ENCODE measurements at regions not wholly inside any gene's neighbourhood (a gene's known extent, or its start where the extent isn't known, plus 50 kb on each side); places are given as distances from the start of the nearest gene placed in this dataset.
A peak's percentile ranks its signal among the peaks of the same experiment; 100 is the strongest.

- no peak for TF ChIP-seq FOXA1 (IDR thresholded peaks at IDR 0.05; ENCODE audit: borderline replicate concordance)
- TF ChIP-seq ZNF311 (CRISPR knock-in tag; IDR thresholded peaks at IDR 0.05) = no peak
- no peak for TF ChIP-seq PREB (CRISPR knock-in tag; IDR thresholded peaks at IDR 0.05)
- no peak for TF ChIP-seq NBN (IDR thresholded peaks at IDR 0.05; ENCODE audit: low read depth)
- TF ChIP-seq CBFA2T2 (conservative IDR thresholded peaks at IDR 0.05) = no peak
- TF ChIP-seq TGIF2 (CRISPR knock-in tag; IDR thresholded peaks at IDR 0.05) = no peak
- no peak for TF ChIP-seq SMARCC2 (IDR thresholded peaks at IDR 0.05; ENCODE audit: low read depth)
- TF ChIP-seq RAD21 (CRISPR knock-in tag; conservative IDR thresholded peaks at IDR 0.05 in 1 of 2, IDR thresholded peaks at IDR 0.05 in 1 of 2) = peak; percentile 55 to 81
- TF ChIP-seq CTCF (IDR thresholded peaks at IDR 0.05 in 2 of 3, conservative IDR thresholded peaks at IDR 0.05 in 1 of 3; ENCODE audit: insufficient read depth in 2 of 3, low read depth in 1 of 3, low read length in 3 of 3) = peak; percentile 50 to 70 (median 60)
- no peak for TF ChIP-seq CTBP1 (IDR thresholded peaks at IDR 0.05; ENCODE audit: borderline replicate concordance)
- TF ChIP-seq BCOR (IDR thresholded peaks at IDR 0.05) = no peak
- no peak for TF ChIP-seq ZNF445 (CRISPR knock-in tag; IDR thresholded peaks at IDR 0.05; ENCODE audit: low read depth)
- TF ChIP-seq ZNF280B (CRISPR knock-in tag; IDR thresholded peaks at IDR 0.05) = no peak
- TF ChIP-seq ZBED1 (IDR thresholded peaks at IDR 0.05) = no peak
- no peak for TF ChIP-seq PCBP2 (IDR thresholded peaks at IDR 0.05; ENCODE audit: low read depth, low read length, poor library complexity, severe bottlenecking)
- no peak for TF ChIP-seq HDAC3 (IDR thresholded peaks at IDR 0.05; ENCODE audit: borderline replicate concordance, partially characterized antibody)
- no peak for TF ChIP-seq ZNF512 (tag; IDR thresholded peaks at IDR 0.05)
Measured at GRCh38 chr12:65685514-65685913, 138.8 kb upstream of the HMGA2 start (continued).
